ENCODE measurements at regions not wholly inside any gene's neighbourhood (a gene's known extent, or its start where the extent isn't known, plus 50 kb on each side); places are given as distances from the start of the nearest gene placed in this dataset.

- Mint-ChIP-seq H3K9me3 (ENCODE audit: insufficient read depth) (no peaks in the 10 kb centered on the region), H3K4me1 (no peaks in the 10 kb centered on the region), H3K27ac (no peak overlapping the region), H3K4me3 (no peak overlapping the region), H3K27me3 (peaks cover 26% of the 10 kb centered on the region)
- ChIA-PET CTCF (no interaction called here), POLR2A (no interaction called here)
- no peak for TF ChIP-seq CTCF (IDR thresholded peaks at IDR 0.05)
- no peak for TF ChIP-seq EZH2 (IDR thresholded peaks at IDR 0.05; ENCODE audit: borderline replicate concordance, insufficient read depth, low read depth, low read length, poor library complexity, severe bottlenecking)
- ATAC-seq (ENCODE audit: low read depth): no peak
- DNase-seq: no peak
- no peaks in the 10 kb centered on the region for H3K9me3 ChIP-seq (ENCODE audit: control extremely low read depth in 1 of 3, control insufficient read depth in 2 of 3, insufficient read depth in 1 of 3, low read length in 2 of 3)
- peaks cover 0 to 5% (median 0%) of the 10 kb centered on the region in 4 experiments for H3K27me3 ChIP-seq (replicated peaks in 1 of 4; ENCODE audit: control extremely low read depth in 1 of 4, control insufficient read depth in 3 of 4, insufficient read depth in 4 of 4, low read length in 3 of 4)
- H4K20me1 ChIP-seq (ENCODE audit: control insufficient read depth, insufficient read depth, low read length, poor library complexity, severe bottlenecking): no peaks in the 10 kb centered on the region
- intact Hi-C loops (cut with micrococcal nuclease): no loop called here
- 82% methylated on average over 3 of the region's 5 CpGs for WGBS (ENCODE audit: insufficient coverage)
- no peak overlapping the region for H3K4me3 ChIP-seq (ENCODE audit: control extremely low read depth in 1 of 5, extremely low read depth in 1 of 5, insufficient read depth in 1 of 5, low read depth in 2 of 5, low read length in 4 of 5)
- H3K4me2 ChIP-seq (replicated peaks; ENCODE audit: low read depth, low read length, poor library complexity, severe bottlenecking): no peak overlapping the region
- no peak overlapping the region for H3K9ac ChIP-seq (ENCODE audit: low read length)
- H3K4me1 ChIP-seq (ENCODE audit: control insufficient read depth in 2 of 2, insufficient read depth in 2 of 2, low read length in 2 of 2): no peaks in the 10 kb centered on the region
- H3K27ac ChIP-seq (ENCODE audit: low read length in 2 of 2): no peak overlapping the region
- H3K36me3 ChIP-seq (replicated peaks in 1 of 2; ENCODE audit: control extremely low read depth in 1 of 2, control insufficient read depth in 1 of 2, extremely low read depth in 1 of 2, insufficient read depth in 2 of 2, low read length in 1 of 2): no peaks in the 10 kb centered on the region
- no peaks in the 10 kb centered on the region for H3K79me2 ChIP-seq (ENCODE audit: control insufficient read depth, insufficient read depth, low read length)
- H2AFZ ChIP-seq (ENCODE audit: insufficient read depth, low read depth, low read length, poor library complexity, severe bottlenecking): no peak overlapping the region
Observed at GRCh38 chr16:17803625-17804410, 333.1 kb upstream of the XYLT1 start.

- TF ChIP-seq CTCF (IDR thresholded peaks at IDR 0.05) (no peak), EZH2 (IDR thresholded peaks at IDR 0.05; ENCODE audit: borderline replicate concordance, insufficient read depth, low read depth, low read length, poor library complexity, severe bottlenecking) (no peak)
- WGBS (ENCODE audit: insufficient coverage): no CpG with 5 or more reads among the region's 1 CpG
- H3K4me3 Mint-ChIP-seq: no peak overlapping the region
- Histone ChIP-seq H3K9me3 (ENCODE audit: control extremely low read depth in 1 of 3, control insufficient read depth in 2 of 3, insufficient read depth in 1 of 3, low read length in 2 of 3) (no peaks in the 10 kb centered on the region), H3K4me1 (ENCODE audit: control insufficient read depth in 2 of 2, insufficient read depth in 2 of 2, low read length in 2 of 2) (no peaks in the 10 kb centered on the region), H3K36me3 (replicated peaks in 1 of 2; ENCODE audit: control extremely low read depth in 1 of 2, control insufficient read depth in 1 of 2, extremely low read depth in 1 of 2, insufficient read depth in 2 of 2, low read length in 1 of 2) (no peaks in the 10 kb centered on the region), H4K20me1 (ENCODE audit: control insufficient read depth, insufficient read depth, low read length, poor library complexity, severe bottlenecking) (no peaks in the 10 kb centered on the region), H3K4me2 (replicated peaks; ENCODE audit: low read depth, low read length, poor library complexity, severe bottlenecking) (no peak overlapping the region), H3K79me2 (ENCODE audit: control insufficient read depth, insufficient read depth, low read length) (no peaks in the 10 kb centered on the region), H2AFZ (ENCODE audit: insufficient read depth, low read depth, low read length, poor library complexity, severe bottlenecking) (no peak overlapping the region), H3K9ac (ENCODE audit: low read length) (no peak overlapping the region), H3K27me3 (replicated peaks in 1 of 4; ENCODE audit: control extremely low read depth in 1 of 4, control insufficient read depth in 3 of 4, insufficient read depth in 4 of 4, low read length in 3 of 4) (peaks cover 0 to 5% (median 0%) of the 10 kb centered on the region in 4 experiments), H3K4me3 (ENCODE audit: control extremely low read depth in 1 of 5, extremely low read depth in 1 of 5, insufficient read depth in 1 of 5, low read depth in 2 of 5, low read length in 4 of 5) (no peak overlapping the region), H3K27ac (ENCODE audit: low read length in 2 of 2) (no peak overlapping the region)
- ATAC-seq (ENCODE audit: low read depth): no peak
- intact Hi-C loops (cut with micrococcal nuclease): no loop called here
- peaks cover 21% of the 10 kb centered on the region for H3K27me3 Mint-ChIP-seq
- H3K9me3 Mint-ChIP-seq (ENCODE audit: insufficient read depth): no peaks in the 10 kb centered on the region
- no peak overlapping the region for H3K27ac Mint-ChIP-seq
- no peak for DNase-seq
- ChIA-PET CTCF (no interaction called here), POLR2A (no interaction called here)
- H3K4me1 Mint-ChIP-seq: no peaks in the 10 kb centered on the region
Observed at GRCh38 chr16:17802571-17802970, 331.8 kb upstream of the XYLT1 start.

All from B cell (primary cell).